Panc1 (cell line): ENCODE measurements at regions not wholly inside any gene's neighbourhood (a gene's known extent, or its start where the extent isn't known, plus 50 kb on each side); places are given as distances from the start of the nearest gene placed in this dataset.
"Not testable (repeated sequence)": the region's sequence is repeated elsewhere in the genome, so short reads cannot be mapped to it uniquely, and the experiment has no call there.

Source experiments
- ATAC-seq: fragments of 200-7000 bp; cut with Tn5 transposase; 2 replicates; pipeline ENCODE4 v1.9.1; 2020; ENCODE audit warnings: mild to moderate bottlenecking, moderate library complexity
- BruUV-seq: library from RNA; stranded (reverse); fragments of 400-500 nt; replicated peaks from 2 replicates; lab custom pipeline; 2021; lab: Mats Ljungman, UMichigan
- CTCF ChIA-PET: fragments of 300-600 bp; sonication (Branson Sonifier 250); formaldehyde crosslinking; loops from one replicate; lab custom pipeline; 2022; ENCODE audit warnings: antibody characterized with exemption; lab: Charles Lee
- POLR2A ChIA-PET: fragments of 300-600 bp; sonication (Branson Sonifier 250); formaldehyde crosslinking; loops from one replicate; lab custom pipeline; 2022; ENCODE audit warnings: antibody characterized with exemption; lab: Charles Lee
- DNase-seq: peaks from one replicate; pipeline ENCODE4 v3.0.0-alpha.2; 2010; ENCODE audit warnings: low read depth, low spot score
- H3K27ac ChIP-seq: 2 replicates; pipeline ENCODE4 v1.5.1; 2011; ENCODE audit warnings: mild to moderate bottlenecking, low read length, inconsistent platforms
- H3K27me3 ChIP-seq: fragments of 200-500 bp; sonication (Bioruptor generic); 2 replicates; pipeline ENCODE4 v1.6.0; 2014; ENCODE audit warnings: low read length, inconsistent platforms; ENCODE audit not compliant: control insufficient read depth, insufficient read depth
- H3K36me3 ChIP-seq: fragments of 200-500 bp; sonication (Bioruptor generic); 2 replicates; pipeline ENCODE4 v1.5.1; 2014; ENCODE audit warnings: inconsistent platforms, mild to moderate bottlenecking, low read length, moderate library complexity; ENCODE audit not compliant: control insufficient read depth, insufficient read depth
- H3K4me1 ChIP-seq: 2 replicates; pipeline ENCODE4 v1.5.1; 2011; ENCODE audit warnings: inconsistent platforms, mild to moderate bottlenecking, low read length, moderate library complexity; ENCODE audit not compliant: control insufficient read depth, insufficient read depth
- H3K4me3 ChIP-seq, 2 experiments: 2 replicates each; pipeline ENCODE4 v1.5.1; 2011 to 2012; ENCODE audit warnings: low read depth in 2 of 2, low read length in 2 of 2, mild to moderate bottlenecking in 2 of 2, inconsistent platforms in 1 of 2, moderate library complexity in 1 of 2
- H3K9me3 ChIP-seq: fragments of 200-500 bp; sonication (Bioruptor generic); 2 replicates; pipeline ENCODE4 v1.5.1; 2014; ENCODE audit warnings: low read depth, mild to moderate bottlenecking, inconsistent platforms, low read length, moderate library complexity; ENCODE audit not compliant: control insufficient read depth, insufficient read depth
- in situ Hi-C: cut with HindIII; loops from 2 replicates; pipeline ENCODE4 v1.10.0; 2016; ENCODE audit warnings: low sequenced_read_pairs, low pct_unique_long_range_greater_than_20kb
- intact Hi-C: fragments of 100-400 bp; cut with micrococcal nuclease; formaldehyde crosslinking; loops from one replicate; pipeline ENCODE4 v1.10.0; 2022; ENCODE audit not compliant: unreplicated experiment

GRCh38 chr2:87414795-87415570 is 332.9 kb upstream of the PLGLB2 start:
- intact Hi-C loops, in situ Hi-C loops, BruUV-seq, ATAC-seq, H3K36me3 ChIP-seq, H3K4me1 ChIP-seq, H3K27me3 ChIP-seq, H3K4me3 ChIP-seq, H3K9me3 ChIP-seq, POLR2A ChIA-PET, DNase-seq, H3K27ac ChIP-seq, CTCF ChIA-PET: not testable (repeated sequence)

GRCh38 chr2:87415586-87416265 is 332.2 kb upstream of the PLGLB2 start:
- BruUV-seq, intact Hi-C loops: not testable (repeated sequence)

GRCh38 chr2:87416266-87416592 is 331.7 kb upstream of the PLGLB2 start:
- ATAC-seq, H3K4me3 ChIP-seq, DNase-seq, POLR2A ChIA-PET, CTCF ChIA-PET, H3K9me3 ChIP-seq, H3K27me3 ChIP-seq, H3K27ac ChIP-seq, intact Hi-C loops, in situ Hi-C loops, BruUV-seq, H3K36me3 ChIP-seq, H3K4me1 ChIP-seq: not testable (repeated sequence)

More at GRCh38 chr2:87415586-87416265, 332.2 kb upstream of the PLGLB2 start:
- in situ Hi-C loops, CTCF ChIA-PET, DNase-seq, H3K27ac ChIP-seq, H3K4me1 ChIP-seq, H3K27me3 ChIP-seq, H3K9me3 ChIP-seq, H3K36me3 ChIP-seq, H3K4me3 ChIP-seq, ATAC-seq, POLR2A ChIA-PET: not testable (repeated sequence)

- POLR2A ChIA-PET, in situ Hi-C loops, H3K4me3 ChIP-seq, CTCF ChIA-PET, ATAC-seq, DNase-seq, H3K4me1 ChIP-seq, H3K9me3 ChIP-seq, H3K27me3 ChIP-seq, H3K27ac ChIP-seq, BruUV-seq, intact Hi-C loops, H3K36me3 ChIP-seq: not testable (repeated sequence)
Measured at GRCh38 chr2:87417147-87417546, 330.7 kb upstream of the PLGLB2 start.

- in situ Hi-C loops, BruUV-seq, H3K27ac ChIP-seq, H3K4me3 ChIP-seq, H3K36me3 ChIP-seq, H3K9me3 ChIP-seq, POLR2A ChIA-PET, H3K27me3 ChIP-seq, intact Hi-C loops, DNase-seq, ATAC-seq, CTCF ChIA-PET, H3K4me1 ChIP-seq: not testable (repeated sequence)
Measured at GRCh38 chr2:87417742-87418567, 329.9 kb upstream of the PLGLB2 start.

DNA sequence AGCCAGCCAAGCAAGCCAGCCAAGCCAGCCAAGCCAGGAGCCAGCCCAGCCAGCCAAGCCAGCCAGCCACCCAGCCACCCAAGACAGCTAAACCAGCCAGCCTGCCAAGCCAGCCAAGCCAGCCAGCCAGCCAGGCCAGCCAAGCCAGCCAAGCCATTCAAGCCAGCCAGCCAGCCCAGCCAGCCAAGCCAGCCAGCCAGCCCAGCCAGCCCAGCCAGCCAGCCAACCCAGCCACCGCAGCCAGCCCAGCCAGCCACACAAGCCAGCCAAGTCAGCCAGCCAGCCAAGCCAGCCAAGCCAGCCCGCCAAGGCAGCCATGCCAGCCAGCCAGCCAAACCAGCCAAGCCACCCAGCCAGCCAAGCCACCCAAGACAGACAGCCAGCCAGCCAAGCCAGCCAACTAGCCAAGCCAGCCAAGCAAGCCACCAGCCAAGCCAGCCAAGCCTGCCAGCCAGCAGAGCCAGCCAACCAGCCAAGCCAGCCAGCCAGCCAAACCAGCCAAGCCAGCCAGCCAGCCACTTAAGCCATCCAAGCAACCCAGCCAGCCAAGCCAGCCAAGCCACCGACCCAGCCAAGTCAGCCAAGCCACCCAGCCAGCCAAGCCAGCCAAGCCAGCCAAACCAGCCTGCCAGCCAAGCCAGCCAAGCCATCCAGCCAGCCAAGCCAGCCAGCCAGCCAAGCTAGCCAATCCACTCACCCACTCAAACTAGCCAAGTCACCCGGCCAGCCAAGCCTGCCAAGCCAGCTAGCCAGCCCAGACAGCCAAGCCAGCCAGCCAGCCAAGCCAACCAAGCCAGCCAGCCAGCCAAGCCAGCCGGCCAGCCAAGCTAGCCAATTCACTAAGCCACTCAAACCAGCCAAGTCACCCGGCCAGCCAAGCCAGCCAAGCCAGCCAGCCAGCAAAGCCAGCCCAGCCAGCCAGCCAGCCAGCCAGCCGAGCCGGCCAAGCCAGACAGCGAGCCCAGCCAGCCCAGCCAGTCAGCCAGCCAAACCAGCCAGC is 328.8 kb upstream of the PLGLB2 start:
- ATAC-seq, DNase-seq, H3K27ac ChIP-seq, H3K27me3 ChIP-seq, in situ Hi-C loops, intact Hi-C loops, POLR2A ChIA-PET, H3K36me3 ChIP-seq, H3K9me3 ChIP-seq, H3K4me3 ChIP-seq, H3K4me1 ChIP-seq, BruUV-seq, CTCF ChIA-PET: not testable (repeated sequence)
